BJ (cell line): ENCODE measurements at regions not wholly inside any gene's neighbourhood (a gene's known extent, or its start where the extent isn't known, plus 50 kb on each side); places are given as distances from the start of the nearest gene placed in this dataset.
"Not testable (repeated sequence)": the region's sequence is repeated elsewhere in the genome, so short reads cannot be mapped to it uniquely, and the experiment has no call there.

Experiments used
- CTCF ChIA-PET: fragments of 350-600 bp; formaldehyde crosslinking; extraction: SDS; loops from one replicate; lab custom pipeline; 2021; ENCODE audit warnings: antibody characterized with exemption, inconsistent platforms; lab: Yijun Ruan, JAX
- POLR2A ChIA-PET: fragments of 300-600 bp; sonication (Branson Sonifier 250); formaldehyde crosslinking; extraction: SDS; loops from one replicate; lab custom pipeline; 2021; ENCODE audit warnings: antibody characterized with exemption; lab: Charles Lee
- DNase-seq: peaks from one replicate; pipeline ENCODE4 v3.0.0-alpha.2; 2011; ENCODE audit warnings: low read depth
- H3K27me3 ChIP-seq: 2 replicates; pipeline ENCODE4 v1.6.0; 2011; ENCODE audit warnings: low read length; ENCODE audit not compliant: control insufficient read depth, insufficient read depth
- H3K36me3 ChIP-seq: 2 replicates; pipeline ENCODE4 v1.5.1; 2011; ENCODE audit warnings: low read length; ENCODE audit not compliant: control insufficient read depth, insufficient read depth
- H3K4me3 ChIP-seq: 2 replicates; pipeline ENCODE4 v1.5.1; 2011; ENCODE audit warnings: low read depth, mild to moderate bottlenecking, control low read depth, low read length
- CTCF ChIP-seq: IDR thresholded peaks from 2 replicates; pipeline ENCODE4 v1.5.1; 2011; ENCODE audit warnings: low read depth, mild to moderate bottlenecking, control low read depth, inconsistent platforms, low read length, moderate library complexity; ENCODE audit not compliant: insufficient read depth

DNA sequence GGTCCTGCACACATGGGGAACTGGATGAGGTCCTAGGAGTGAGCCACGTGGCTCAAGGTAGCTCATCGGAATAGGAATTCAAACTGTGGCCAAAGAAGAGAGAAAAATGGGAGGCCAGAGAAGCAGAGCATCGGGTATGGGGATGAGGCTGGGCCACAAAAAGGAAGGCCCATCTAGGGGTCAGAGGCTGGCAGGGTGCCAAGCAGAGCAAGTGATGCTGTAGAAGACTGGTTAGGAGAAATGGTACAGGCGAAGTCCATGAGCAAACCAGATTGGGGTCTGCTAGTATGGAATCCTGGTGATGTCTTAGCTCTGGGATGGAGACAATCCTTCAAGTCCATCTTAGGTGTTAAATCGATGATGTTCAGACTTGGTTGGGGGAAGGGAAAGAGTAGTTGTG is 68.0 kb downstream of the TEX35 start:
- ChIA-PET CTCF (no interaction called here), POLR2A (no interaction called here)
- Histone ChIP-seq H3K36me3 (no peaks in the 10 kb centered on the region), H3K4me3 (no peak overlapping the region), H3K27me3 (no peaks in the 10 kb centered on the region)
- no peak for DNase-seq
- TF ChIP-seq CTCF = no peak

DNA sequence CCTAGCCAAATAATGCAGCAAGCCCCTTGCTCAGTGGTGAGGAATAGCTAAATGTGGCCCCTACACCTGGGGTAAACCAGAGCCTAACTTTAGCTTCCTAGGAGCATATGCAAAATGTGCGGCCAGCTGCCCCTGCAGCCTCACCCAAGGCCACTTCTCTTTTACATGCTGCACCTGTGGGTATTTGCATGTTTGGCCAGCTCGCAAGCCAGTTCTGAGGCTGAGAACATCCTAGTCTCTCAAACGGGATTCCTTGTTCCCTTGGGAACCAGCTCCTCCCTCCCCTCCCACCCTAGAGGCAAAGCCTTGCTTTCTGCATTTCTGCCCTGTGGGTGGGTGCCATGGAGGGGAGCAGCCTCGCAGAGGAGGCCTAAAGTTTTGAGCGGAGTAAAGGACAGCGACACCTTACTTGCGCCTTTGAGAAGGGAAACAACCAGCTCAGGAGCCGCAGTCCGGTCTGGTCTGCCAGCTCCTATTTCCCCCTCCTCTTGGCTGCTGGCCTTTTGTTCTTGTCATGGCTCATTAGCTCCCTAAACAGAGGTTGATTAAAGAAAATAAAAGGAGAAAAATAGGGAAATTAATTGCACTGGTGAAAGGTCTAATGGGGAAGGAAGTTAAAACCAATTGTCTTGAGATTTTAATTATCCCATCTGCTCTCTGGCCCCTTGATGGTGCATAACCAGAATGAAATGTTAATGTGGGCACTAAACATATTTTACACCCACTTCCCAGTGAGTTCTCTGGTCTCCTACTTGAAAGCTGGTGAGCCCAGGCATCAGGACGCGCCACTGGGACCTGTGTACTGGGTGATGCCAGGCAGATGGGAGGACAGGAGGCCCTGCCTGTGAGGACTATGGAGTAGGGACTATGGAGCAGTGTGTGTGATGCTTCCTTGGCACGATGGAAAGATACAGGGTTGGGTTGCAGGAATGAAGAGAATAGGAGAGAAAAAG is 68.7 kb downstream of the TEX35 start:
- ChIA-PET POLR2A (no interaction called here), CTCF (interaction anchor here (1.2 kb wide), 1 partner anchor 13 kb away, joined by 4 read pairs; no protein-coding TSS in a partner anchor)
- Histone ChIP-seq H3K36me3 (no peaks in the 10 kb centered on the region), H3K27me3 (no peaks in the 10 kb centered on the region), H3K4me3 (no peak overlapping the region)
- no peak for TF ChIP-seq CTCF
- no peak for DNase-seq

DNA sequence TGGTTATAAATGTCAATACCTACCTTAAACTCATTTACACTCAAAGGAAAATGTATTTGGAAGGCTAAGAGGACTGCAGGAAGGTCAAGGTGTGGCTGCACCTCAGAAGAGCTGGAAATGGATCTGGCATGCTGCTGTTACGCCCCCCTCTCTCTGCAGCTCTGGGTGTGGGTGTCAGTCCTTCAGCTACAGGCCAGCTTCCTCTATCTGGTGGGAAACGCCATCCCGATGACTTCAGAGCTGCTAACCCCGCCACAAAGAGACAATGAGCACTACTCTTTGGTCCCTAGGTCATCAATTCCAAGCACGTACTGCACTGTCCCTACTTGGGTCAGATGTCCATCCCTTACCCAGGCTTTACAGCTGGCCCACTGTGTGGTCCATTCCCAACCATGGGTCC is 74.2 kb downstream of the TEX35 start:
- no peak for TF ChIP-seq CTCF
- ChIA-PET POLR2A (no interaction called here), CTCF (interaction anchor here (1.1 to 2.1 kb wide), 4 partner anchors 9 to 167 kb away, joined by 3 to 7 read pairs (median 4); no protein-coding TSS in a partner anchor)
- Histone ChIP-seq H3K27me3 (no peaks in the 10 kb centered on the region), H3K36me3 (no peaks in the 10 kb centered on the region), H3K4me3 (no peak overlapping the region)
- no peak for DNase-seq

- ChIA-PET CTCF (interaction anchor here (1.0 to 1.5 kb wide), 4 partner anchors 10 to 166 kb away, joined by 3 to 5 read pairs (median 4); no protein-coding TSS in a partner anchor), POLR2A (no interaction called here)
- H3K4me3 ChIP-seq = no peak overlapping the region
- DNase-seq = no peak
- TF ChIP-seq CTCF = no peak
- no peaks in the 10 kb centered on the region for H3K27me3 ChIP-seq
- no peaks in the 10 kb centered on the region for H3K36me3 ChIP-seq
These were observed 75.1 kb downstream of the TEX35 start for GRCh38 chr1:178587975-178588374.

GRCh38 chr1:178589042-178589441 is 76.1 kb downstream of the TEX35 start:
- CTCF ChIA-PET = interaction anchor here (1.5 kb wide), 1 partner anchor 9 kb away, joined by 5 read pairs; no protein-coding TSS in a partner anchor
- POLR2A ChIA-PET, H3K36me3 ChIP-seq, H3K4me3 ChIP-seq, DNase-seq, H3K27me3 ChIP-seq: not testable (repeated sequence)

DNA sequence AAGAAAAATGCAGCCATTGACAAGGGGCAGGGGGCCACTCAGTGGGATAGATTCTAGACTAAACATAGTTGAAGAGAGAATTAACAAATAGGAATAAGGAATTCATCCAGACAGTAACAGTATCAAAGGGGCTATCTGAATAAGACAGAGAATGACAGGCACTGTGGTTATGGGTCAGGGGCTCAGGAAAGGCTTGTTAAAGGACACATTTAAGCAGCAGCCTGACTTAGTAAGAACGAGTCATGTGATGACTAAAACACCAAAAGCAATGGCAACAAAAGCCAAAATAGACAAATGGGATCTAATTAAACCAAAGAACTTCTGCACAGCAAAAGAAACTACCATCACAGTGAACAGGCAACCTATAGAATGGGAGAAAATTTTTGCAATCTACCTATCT is 78.9 kb downstream of the TEX35 start:
- CTCF ChIA-PET = interaction anchor here (1.5 kb wide), 1 partner anchor 12 kb away, joined by 3 read pairs; no protein-coding TSS in a partner anchor
- H3K36me3 ChIP-seq, DNase-seq, H3K4me3 ChIP-seq, POLR2A ChIA-PET, H3K27me3 ChIP-seq: not testable (repeated sequence)
